ENCODE measurements at regions not wholly inside any gene's neighbourhood (a gene's known extent, or its start where the extent isn't known, plus 50 kb on each side); places are given as distances from the start of the nearest gene placed in this dataset.

DNA sequence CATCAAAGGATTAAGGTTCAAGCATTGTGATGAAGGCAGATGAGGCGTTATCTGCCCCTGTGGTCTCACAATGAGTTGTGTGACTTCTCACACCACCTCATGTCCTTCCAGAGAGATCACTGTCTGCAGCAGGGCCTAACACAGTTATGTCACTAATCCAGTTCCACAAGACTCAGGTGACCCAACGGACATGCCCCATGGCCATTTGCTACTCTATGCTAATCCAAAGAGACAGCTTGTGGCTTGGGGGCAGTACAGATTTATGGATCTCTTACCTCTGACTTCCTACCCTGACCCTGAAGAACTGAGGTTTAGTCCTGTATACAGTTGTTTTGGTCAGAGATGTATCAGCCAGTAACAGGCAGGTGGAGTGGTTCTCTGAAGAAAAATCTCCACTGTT lies 147.1 kb downstream of the GLUL start:
- no peak for DNase-seq
- no peaks in the 10 kb centered on the region for H3K9me2 ChIP-seq (replicated peaks; ENCODE audit: insufficient read depth, low read length)
- H3K4me3 ChIP-seq (ENCODE audit: low read length) = no peak overlapping the region
- no peak overlapping the region for H3K9ac ChIP-seq (ENCODE audit: low read length)
- H3K36me3 ChIP-seq (replicated peaks; ENCODE audit: insufficient read depth, low read length) = no peaks in the 10 kb centered on the region
- no peak overlapping the region for H2AFZ ChIP-seq (ENCODE audit: low read length)
- H3K27ac ChIP-seq (ENCODE audit: low read length) = no peak overlapping the region
- H3K4me2 ChIP-seq (ENCODE audit: low read depth, low read length) = no peak overlapping the region
- H3F3A ChIP-seq (ENCODE audit: insufficient read depth, low read length) = no peaks in the 10 kb centered on the region
- no peaks in the 10 kb centered on the region for H3K79me2 ChIP-seq (ENCODE audit: low read length)
- TF ChIP-seq EZH2phosphoT487 (IDR thresholded peaks at IDR 0.05; ENCODE audit: low read length) (no peak), EZH2 (optimal IDR thresholded peaks at IDR 0.05; ENCODE audit: low read depth, low read length) (no peak)
- TF ChIP-seq, protein P1, sequence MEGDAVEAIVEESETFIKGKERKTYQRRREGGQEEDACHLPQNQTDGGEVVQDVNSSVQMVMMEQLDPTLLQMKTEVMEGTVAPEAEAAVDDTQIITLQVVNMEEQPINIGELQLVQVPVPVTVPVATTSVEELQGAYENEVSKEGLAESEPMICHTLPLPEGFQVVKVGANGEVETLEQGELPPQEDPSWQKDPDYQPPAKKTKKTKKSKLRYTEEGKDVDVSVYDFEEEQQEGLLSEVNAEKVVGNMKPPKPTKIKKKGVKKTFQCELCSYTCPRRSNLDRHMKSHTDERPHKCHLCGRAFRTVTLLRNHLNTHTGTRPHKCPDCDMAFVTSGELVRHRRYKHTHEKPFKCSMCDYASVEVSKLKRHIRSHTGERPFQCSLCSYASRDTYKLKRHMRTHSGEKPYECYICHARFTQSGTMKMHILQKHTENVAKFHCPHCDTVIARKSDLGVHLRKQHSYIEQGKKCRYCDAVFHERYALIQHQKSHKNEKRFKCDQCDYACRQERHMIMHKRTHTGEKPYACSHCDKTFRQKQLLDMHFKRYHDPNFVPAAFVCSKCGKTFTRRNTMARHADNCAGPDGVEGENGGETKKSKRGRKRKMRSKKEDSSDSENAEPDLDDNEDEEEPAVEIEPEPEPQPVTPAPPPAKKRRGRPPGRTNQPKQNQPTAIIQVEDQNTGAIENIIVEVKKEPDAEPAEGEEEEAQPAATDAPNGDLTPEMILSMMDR (IDR thresholded peaks at IDR 0.05; ENCODE audit: low read length) = no peak
- H3K9me3 ChIP-seq (replicated peaks; ENCODE audit: insufficient read depth, low read length) = no peaks in the 10 kb centered on the region
- H3K4me1 ChIP-seq (ENCODE audit: low read length) = no peaks in the 10 kb centered on the region
- H4K20me1 ChIP-seq (ENCODE audit: insufficient read depth, low read length) = no peaks in the 10 kb centered on the region
- no peaks in the 10 kb centered on the region for H3K27me3 ChIP-seq (replicated peaks; ENCODE audit: insufficient read depth, low read length)

DNA sequence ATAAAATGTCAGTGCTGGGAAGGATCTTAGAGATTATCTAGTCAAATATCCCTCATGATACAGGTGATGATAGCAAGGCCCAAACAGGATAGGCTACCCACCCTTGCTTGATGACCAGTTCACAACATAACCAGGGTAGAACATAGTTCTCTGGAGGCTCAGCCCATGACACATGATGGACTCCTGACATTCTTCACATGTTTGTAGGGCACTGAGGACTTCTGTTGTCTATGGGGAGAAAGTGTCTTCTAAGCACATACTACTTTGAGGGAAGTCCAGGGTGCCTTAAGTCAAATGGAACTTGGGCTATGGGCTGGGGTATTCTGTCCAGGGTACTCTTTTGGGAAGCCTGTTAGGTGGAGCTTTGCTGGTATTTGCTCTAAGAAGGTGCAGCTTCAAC lies 148.9 kb downstream of the GLUL start:
- Histone ChIP-seq H4K20me1 (ENCODE audit: insufficient read depth, low read length) (no peaks in the 10 kb centered on the region), H3K4me3 (ENCODE audit: low read length) (no peak overlapping the region), H3K27me3 (replicated peaks; ENCODE audit: insufficient read depth, low read length) (no peaks in the 10 kb centered on the region), H3K9ac (ENCODE audit: low read length) (no peak overlapping the region), H3K27ac (ENCODE audit: low read length) (no peak overlapping the region), H3K9me3 (replicated peaks; ENCODE audit: insufficient read depth, low read length) (no peaks in the 10 kb centered on the region), H3K79me2 (ENCODE audit: low read length) (no peaks in the 10 kb centered on the region), H2AFZ (ENCODE audit: low read length) (no peak overlapping the region), H3K36me3 (replicated peaks; ENCODE audit: insufficient read depth, low read length) (no peaks in the 10 kb centered on the region), H3K9me2 (replicated peaks; ENCODE audit: insufficient read depth, low read length) (no peaks in the 10 kb centered on the region), H3K4me2 (ENCODE audit: low read depth, low read length) (no peak overlapping the region), H3K4me1 (ENCODE audit: low read length) (no peaks in the 10 kb centered on the region), H3F3A (ENCODE audit: insufficient read depth, low read length) (no peaks in the 10 kb centered on the region)
- TF ChIP-seq EZH2phosphoT487 (IDR thresholded peaks at IDR 0.05; ENCODE audit: low read length) = no peak
- TF ChIP-seq EZH2 (optimal IDR thresholded peaks at IDR 0.05; ENCODE audit: low read depth, low read length) = no peak
- TF ChIP-seq, protein P1 (IDR thresholded peaks at IDR 0.05; ENCODE audit: low read length) = no peak
- DNase-seq = no peak

DNA sequence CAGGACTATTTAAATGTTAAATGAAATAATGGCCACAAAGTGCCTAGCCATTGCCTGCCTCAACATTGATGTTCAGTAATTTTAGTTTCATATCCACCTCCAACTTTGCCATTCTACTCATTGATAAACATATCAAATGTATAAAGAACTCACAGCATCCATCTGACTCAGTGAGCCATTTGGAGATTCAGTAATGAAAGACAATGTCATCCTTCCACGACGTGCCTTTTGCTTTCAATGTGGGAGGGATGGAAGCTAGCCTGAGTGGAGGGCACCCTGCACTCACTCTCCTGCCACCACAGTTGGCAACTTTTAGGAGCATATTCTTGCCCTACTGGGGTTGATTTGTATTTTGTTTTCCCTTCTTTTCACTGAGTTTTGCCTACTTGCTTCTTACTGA lies 151.5 kb downstream of the GLUL start:
- no peak overlapping the region for H3K9ac ChIP-seq (ENCODE audit: low read length)
- H3K4me2 ChIP-seq (ENCODE audit: low read depth, low read length) = no peak overlapping the region
- no peaks in the 10 kb centered on the region for H3K4me1 ChIP-seq (ENCODE audit: low read length)
- no peak overlapping the region for H3K4me3 ChIP-seq (ENCODE audit: low read length)
- TF ChIP-seq EZH2phosphoT487 (IDR thresholded peaks at IDR 0.05; ENCODE audit: low read length) (no peak), EZH2 (optimal IDR thresholded peaks at IDR 0.05; ENCODE audit: low read depth, low read length) (no peak)
- TF ChIP-seq, protein P1 (IDR thresholded peaks at IDR 0.05; ENCODE audit: low read length) = no peak
- no peak overlapping the region for H3K27ac ChIP-seq (ENCODE audit: low read length)
- H3K9me2 ChIP-seq (replicated peaks; ENCODE audit: insufficient read depth, low read length) = no peaks in the 10 kb centered on the region
- no peaks in the 10 kb centered on the region for H3K9me3 ChIP-seq (replicated peaks; ENCODE audit: insufficient read depth, low read length)
- no peaks in the 10 kb centered on the region for H4K20me1 ChIP-seq (ENCODE audit: insufficient read depth, low read length)
- no peaks in the 10 kb centered on the region for H3K36me3 ChIP-seq (replicated peaks; ENCODE audit: insufficient read depth, low read length)
- DNase-seq = no peak
- H2AFZ ChIP-seq (ENCODE audit: low read length) = no peak overlapping the region
- H3K27me3 ChIP-seq (replicated peaks; ENCODE audit: insufficient read depth, low read length) = no peaks in the 10 kb centered on the region
- no peaks in the 10 kb centered on the region for H3K79me2 ChIP-seq (ENCODE audit: low read length)
- no peaks in the 10 kb centered on the region for H3F3A ChIP-seq (ENCODE audit: insufficient read depth, low read length)

Data from MM.1S (cell line).